Smooth muscle cell of the brain vasculature (primary cell): ENCODE measurements at regions not wholly inside any gene's neighbourhood (a gene's known extent, or its start where the extent isn't known, plus 50 kb on each side); places are given as distances from the start of the nearest gene placed in this dataset.
A peak's percentile ranks its signal among the peaks of the same experiment; 100 is the strongest.
"Not testable (repeated sequence)": the region's sequence is repeated elsewhere in the genome, so short reads cannot be mapped to it uniquely, and the experiment has no call there.

Source experiments
- DNase-seq: peaks from one replicate; pipeline ENCODE4 v3.0.0-alpha.2; 2012; ENCODE audit warnings: low read depth, low spot score

GRCh38 chr7:13189668-13190067 is 502.2 kb downstream of the ARL4A start:
- no peak for DNase-seq

GRCh38 chr7:13197501-13197900 is 510.1 kb downstream of the ARL4A start:
- no peak for DNase-seq

- DNase-seq, result no peak
Observed at GRCh38 chr7:13198036-13198435, 510.6 kb downstream of the ARL4A start.

- no peak for DNase-seq
Observed at GRCh38 chr7:13198727-13199126, 511.3 kb downstream of the ARL4A start.

GRCh38 chr7:13201628-13202027 is 514.2 kb downstream of the ARL4A start:
- no peak for DNase-seq

GRCh38 chr7:13217768-13218167 is 530.3 kb downstream of the ARL4A start:
- no peak for DNase-seq

GRCh38 chr7:13225068-13225467 is 537.6 kb downstream of the ARL4A start:
- no peak for DNase-seq

- DNase-seq, result no peak
Observed at GRCh38 chr7:13226385-13226784, 539.0 kb downstream of the ARL4A start.

GRCh38 chr7:13231216-13231615 is 543.8 kb downstream of the ARL4A start:
- no peak for DNase-seq

GRCh38 chr7:13235436-13235835 is 548.0 kb downstream of the ARL4A start:
- DNase-seq, result no peak

GRCh38 chr7:13236026-13236425 is 548.6 kb downstream of the ARL4A start:
- DNase-seq, result no peak

GRCh38 chr7:13240349-13240748 is 552.9 kb downstream of the ARL4A start:
- DNase-seq, result peak; percentile 35

GRCh38 chr7:13241416-13241815 is 554.0 kb downstream of the ARL4A start:
- DNase-seq, result no peak

- DNase-seq, result no peak
Observed at GRCh38 chr7:13257661-13258060, 570.2 kb downstream of the ARL4A start.

- no peak for DNase-seq
Observed at GRCh38 chr7:13258386-13258785, 571.0 kb downstream of the ARL4A start.

- DNase-seq, result no peak
Observed at GRCh38 chr7:13259930-13260329, 572.5 kb downstream of the ARL4A start.

- peak; percentile 26 for DNase-seq
Observed at GRCh38 chr7:13262929-13263530, 575.6 kb downstream of the ARL4A start.

GRCh38 chr7:13265271-13265670 is 577.8 kb downstream of the ARL4A start:
- no peak for DNase-seq

- DNase-seq, result not testable (repeated sequence)
Observed at GRCh38 chr7:13274205-13274604, 586.8 kb downstream of the ARL4A start.

GRCh38 chr7:13276977-13277376 is 589.5 kb downstream of the ARL4A start:
- no peak for DNase-seq

GRCh38 chr7:13278020-13278419 is 590.6 kb downstream of the ARL4A start:
- DNase-seq, result no peak

GRCh38 chr7:13279854-13280435 is 592.5 kb downstream of the ARL4A start:
- no peak for DNase-seq

GRCh38 chr7:13282377-13282980 is 595.0 kb downstream of the ARL4A start:
- peak; percentile 12 for DNase-seq
